RWPE1 (cell line): ENCODE measurements at regions not wholly inside any gene's neighbourhood (a gene's known extent, or its start where the extent isn't known, plus 50 kb on each side); places are given as distances from the start of the nearest gene placed in this dataset.
"Not testable (repeated sequence)": the region's sequence is repeated elsewhere in the genome, so short reads cannot be mapped to it uniquely, and the experiment has no call there.

Experiments used
- CTCF ChIA-PET: fragments of 350-600 bp; sonication (Branson Sonifier 250); formaldehyde crosslinking; extraction: SDS; loops from one replicate; lab custom pipeline; 2021; lab: Yijun Ruan, JAX
- POLR2A ChIA-PET: fragments of 400-600 bp; formaldehyde crosslinking; extraction: SDS; loops from one replicate; lab custom pipeline; 2020; ENCODE audit warnings: antibody characterized with exemption; ENCODE audit not compliant: low non-redundant PET; lab: Yijun Ruan, JAX
- DNase-seq: peaks from one replicate; pipeline ENCODE4 v3.0.0; 2012; ENCODE audit warnings: low spot score
- H3K27ac ChIP-seq: fragments of 450-650 bp; 2 replicates; pipeline ENCODE4 v1.5.1; 2017
- CTCF ChIP-seq: fragments of 450-650 bp; conservative IDR thresholded peaks from 2 replicates; pipeline ENCODE4 v1.5.1; 2017; ENCODE audit warnings: low read depth, mild to moderate bottlenecking

- POLR2A ChIA-PET: no interaction called here
- H3K27ac ChIP-seq: no peak overlapping the region
- no peak for TF ChIP-seq CTCF
- no peak for DNase-seq
- CTCF ChIA-PET: no interaction called here
Measured at GRCh38 chr1:242966892-242967291, 288.2 kb downstream of the CEP170 start.

GRCh38 chr1:242959397-242959796 lies 295.7 kb downstream of the CEP170 start:
- DNase-seq, H3K27ac ChIP-seq, POLR2A ChIA-PET: not testable (repeated sequence)
- CTCF ChIA-PET: interaction anchor here (0.6 kb wide), 1 partner anchor 1089 kb away, joined by 3 read pairs; no protein-coding TSS in a partner anchor

- POLR2A ChIA-PET, H3K27ac ChIP-seq, DNase-seq, CTCF ChIA-PET: not testable (repeated sequence)
Measured at GRCh38 chr1:242954945-242955344, 300.1 kb downstream of the CEP170 start.

GRCh38 chr1:242946206-242946605 lies 308.9 kb downstream of the CEP170 start:
- no peak for DNase-seq
- TF ChIP-seq CTCF: no peak
- H3K27ac ChIP-seq: no peak overlapping the region
- ChIA-PET CTCF (no interaction called here), POLR2A (no interaction called here)

GRCh38 chr1:242936725-242937124 lies 318.4 kb downstream of the CEP170 start:
- H3K27ac ChIP-seq, CTCF ChIA-PET, POLR2A ChIA-PET, DNase-seq: not testable (repeated sequence)

- H3K27ac ChIP-seq, CTCF ChIA-PET, POLR2A ChIA-PET, DNase-seq: not testable (repeated sequence)
Measured at GRCh38 chr1:242924717-242925116, 330.4 kb downstream of the CEP170 start.

- POLR2A ChIA-PET, H3K27ac ChIP-seq, DNase-seq, CTCF ChIA-PET: not testable (repeated sequence)
Measured at GRCh38 chr1:242923603-242924002, 331.5 kb downstream of the CEP170 start.

- DNase-seq, POLR2A ChIA-PET, H3K27ac ChIP-seq, CTCF ChIA-PET: not testable (repeated sequence)
Measured at GRCh38 chr1:242914729-242915128, 340.4 kb downstream of the CEP170 start.

- H3K27ac ChIP-seq, POLR2A ChIA-PET, DNase-seq: not testable (repeated sequence)
- CTCF ChIA-PET: interaction anchor here (0.5 to 0.6 kb wide), 2 partner anchors 890 to 1802 kb away, joined by 3 to 6 read pairs; no protein-coding TSS in a partner anchor
Measured at GRCh38 chr1:242912855-242913254, 342.2 kb downstream of the CEP170 start.

- CTCF ChIA-PET, DNase-seq, H3K27ac ChIP-seq, POLR2A ChIA-PET: not testable (repeated sequence)
Measured at GRCh38 chr1:242900558-242900957, 354.5 kb downstream of the CEP170 start.

- ChIA-PET POLR2A (no interaction called here), CTCF (no interaction called here)
- TF ChIP-seq CTCF: no peak
- H3K27ac ChIP-seq: no peak overlapping the region
- no peak for DNase-seq
Measured at GRCh38 chr1:242890192-242890741, 364.8 kb downstream of the CEP170 start.
